ENCODE measurements at regions not wholly inside any gene's neighbourhood (a gene's known extent, or its start where the extent isn't known, plus 50 kb on each side); places are given as distances from the start of the nearest gene placed in this dataset.
A peak's percentile ranks its signal among the peaks of the same experiment; 100 is the strongest.

GRCh38 chr1:229097356-229097755, 173.6 kb upstream of the RAB4A start:
- Histone ChIP-seq H3K36me3 (no peaks in the 10 kb centered on the region), H3K9me3 (replicated peaks) (peaks cover 7% of the 10 kb centered on the region; the same call in 1 of the 2 replicates), H3K4me3 (no peak overlapping the region), H3K27ac (no peak overlapping the region), H3K4me1 (peaks cover 33% of the 10 kb centered on the region), H3K27me3 (no peaks in the 10 kb centered on the region)
- DNase-seq = no peak

DNA sequence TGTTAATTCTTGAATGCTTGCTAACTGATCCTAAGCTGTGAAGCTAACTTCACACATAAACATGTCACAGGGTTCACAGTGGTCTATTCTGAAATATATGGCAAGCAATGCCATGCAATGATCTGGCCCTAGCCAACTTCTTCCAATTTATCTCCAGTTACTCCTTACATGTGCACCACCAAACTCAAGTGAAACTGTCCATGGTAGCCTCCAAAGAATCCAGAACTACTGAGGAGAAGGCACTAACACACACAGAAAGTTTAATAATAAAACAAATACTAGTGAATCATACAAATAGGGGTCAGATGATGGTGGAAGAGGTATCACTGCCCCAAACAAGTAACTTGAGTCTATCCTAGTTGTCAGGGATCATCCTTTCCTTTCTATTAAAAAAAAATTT, 172.6 kb upstream of the RAB4A start:
- Histone ChIP-seq H3K27ac (no peak overlapping the region), H3K27me3 (no peaks in the 10 kb centered on the region), H3K4me3 (no peak overlapping the region), H3K9me3 (replicated peaks) (peaks cover 7% of the 10 kb centered on the region; the same call in 1 of the 2 replicates), H3K36me3 (no peaks in the 10 kb centered on the region), H3K4me1 (peaks cover 23% of the 10 kb centered on the region)
- no peak for DNase-seq

DNA sequence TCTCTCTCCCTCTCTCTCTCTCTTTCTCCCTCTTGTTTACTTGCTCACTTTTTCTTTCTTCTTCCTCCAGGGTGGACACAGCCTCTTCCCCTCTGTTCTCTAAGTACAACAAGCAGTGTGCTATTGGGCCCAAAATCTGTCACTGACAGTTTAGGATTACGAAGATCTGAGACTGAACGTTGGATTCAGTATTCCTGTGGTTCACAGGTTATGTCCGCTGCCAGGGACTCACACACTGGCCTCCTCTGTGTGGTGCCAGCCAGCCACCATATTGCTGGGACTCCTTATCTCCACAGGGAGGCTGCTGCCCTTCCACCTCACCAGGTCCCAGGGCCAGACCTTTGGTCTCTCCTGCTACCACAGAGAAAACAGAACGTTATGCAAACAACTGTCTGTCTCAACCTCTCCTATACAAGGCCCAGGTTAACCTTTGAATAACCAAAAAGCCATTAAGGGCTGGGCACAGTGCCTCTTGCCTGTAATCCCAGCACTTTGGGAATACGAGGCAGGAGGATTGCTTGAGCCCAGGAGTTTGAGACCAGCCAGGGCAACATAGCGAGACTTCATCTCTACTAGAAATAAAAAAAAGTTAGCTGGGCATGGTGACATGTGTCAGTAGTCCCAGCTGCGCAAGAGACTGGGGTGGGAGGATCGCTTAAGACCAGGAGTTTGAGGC, 171.9 kb upstream of the RAB4A start:
- no peak overlapping the region for H3K4me3 ChIP-seq
- H3K27me3 ChIP-seq = no peaks in the 10 kb centered on the region
- H3K36me3 ChIP-seq = no peaks in the 10 kb centered on the region
- no peak overlapping the region for H3K27ac ChIP-seq
- H3K4me1 ChIP-seq = peaks cover 16% of the 10 kb centered on the region
- no peak for DNase-seq
- H3K9me3 ChIP-seq (replicated peaks) = peaks cover 7% of the 10 kb centered on the region; the same call in 1 of the 2 replicates

- Histone ChIP-seq H3K4me3 (no peak overlapping the region), H3K9me3 (replicated peaks) (peaks cover 4% of the 10 kb centered on the region; the same call in 1 of the 2 replicates), H3K27me3 (no peaks in the 10 kb centered on the region), H3K27ac (no peak overlapping the region), H3K36me3 (no peaks in the 10 kb centered on the region), H3K4me1 (peaks cover 8% of the 10 kb centered on the region; the same call in 1 of the 2 replicates)
- DNase-seq = no peak
Measured at GRCh38 chr1:229101011-229101871, 169.7 kb upstream of the RAB4A start.

DNA sequence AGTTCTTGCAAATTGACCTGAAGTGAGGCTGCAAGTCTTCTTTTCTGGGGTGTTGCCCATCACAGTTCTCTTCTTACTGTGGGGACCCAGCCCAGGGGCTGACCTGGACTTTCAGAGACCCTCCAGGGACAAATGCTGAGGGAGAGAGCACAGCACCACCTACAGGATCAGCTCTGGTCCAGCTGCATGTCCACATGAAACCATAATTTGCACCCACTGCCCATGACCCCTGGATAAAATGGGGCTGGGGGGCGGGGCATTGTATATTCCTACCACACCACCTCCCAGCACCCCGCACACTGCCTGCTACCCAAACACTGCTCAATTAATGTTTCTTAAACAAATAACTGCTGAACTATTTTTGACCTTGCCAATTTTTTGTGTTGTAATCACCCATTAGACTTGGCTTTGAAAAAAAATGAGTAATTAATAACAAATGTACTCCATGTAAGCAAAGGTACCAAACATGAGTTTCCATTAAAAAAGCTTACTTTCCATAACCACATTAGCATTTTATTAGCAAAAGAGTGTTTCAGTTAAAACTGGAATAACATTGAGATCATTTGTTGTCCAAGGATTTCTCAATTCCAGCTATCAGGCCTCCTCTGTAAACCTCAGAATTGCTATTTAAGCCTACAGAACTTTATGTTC, 168.0 kb upstream of the RAB4A start:
- DNase-seq = no peak
- H3K9me3 ChIP-seq (replicated peaks) = no peaks in the 10 kb centered on the region
- H3K27ac ChIP-seq = no peak overlapping the region
- H3K4me1 ChIP-seq = peaks cover 19% of the 10 kb centered on the region
- no peak overlapping the region for H3K4me3 ChIP-seq
- H3K36me3 ChIP-seq = no peaks in the 10 kb centered on the region
- no peaks in the 10 kb centered on the region for H3K27me3 ChIP-seq

DNA sequence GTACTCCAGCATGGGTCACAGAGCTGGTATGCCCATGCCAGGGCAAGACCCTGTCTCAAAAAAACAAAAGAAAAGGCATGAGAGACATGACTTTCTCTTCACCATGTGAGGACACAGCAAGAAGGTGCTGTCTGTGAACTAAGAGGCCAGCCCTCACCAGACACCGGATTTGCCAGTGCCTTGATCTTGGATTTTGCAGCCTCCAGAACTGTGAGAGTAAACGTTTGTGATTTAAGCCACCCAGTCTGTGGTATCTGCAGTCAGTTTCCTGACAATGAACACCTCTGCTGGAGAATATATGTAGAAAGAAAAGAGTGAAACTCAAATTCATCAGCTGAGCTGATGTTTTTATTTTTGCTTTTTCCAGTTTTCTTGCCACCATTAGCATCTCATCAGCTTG, 166.3 kb upstream of the RAB4A start:
- no peaks in the 10 kb centered on the region for H3K9me3 ChIP-seq (replicated peaks)
- peaks cover 35% of the 10 kb centered on the region for H3K4me1 ChIP-seq
- H3K27ac ChIP-seq = no peak overlapping the region
- H3K27me3 ChIP-seq = no peaks in the 10 kb centered on the region
- no peak for DNase-seq
- H3K36me3 ChIP-seq = no peaks in the 10 kb centered on the region
- H3K4me3 ChIP-seq = no peak overlapping the region

- no peak for DNase-seq
- no peaks in the 10 kb centered on the region for H3K27me3 ChIP-seq
- H3K9me3 ChIP-seq (replicated peaks) = no peaks in the 10 kb centered on the region
- H3K4me1 ChIP-seq = peaks cover 40% of the 10 kb centered on the region
- no peaks in the 10 kb centered on the region for H3K36me3 ChIP-seq
- no peak overlapping the region for H3K4me3 ChIP-seq
- no peak overlapping the region for H3K27ac ChIP-seq
Measured at GRCh38 chr1:229105109-229105508, 165.8 kb upstream of the RAB4A start.

DNA sequence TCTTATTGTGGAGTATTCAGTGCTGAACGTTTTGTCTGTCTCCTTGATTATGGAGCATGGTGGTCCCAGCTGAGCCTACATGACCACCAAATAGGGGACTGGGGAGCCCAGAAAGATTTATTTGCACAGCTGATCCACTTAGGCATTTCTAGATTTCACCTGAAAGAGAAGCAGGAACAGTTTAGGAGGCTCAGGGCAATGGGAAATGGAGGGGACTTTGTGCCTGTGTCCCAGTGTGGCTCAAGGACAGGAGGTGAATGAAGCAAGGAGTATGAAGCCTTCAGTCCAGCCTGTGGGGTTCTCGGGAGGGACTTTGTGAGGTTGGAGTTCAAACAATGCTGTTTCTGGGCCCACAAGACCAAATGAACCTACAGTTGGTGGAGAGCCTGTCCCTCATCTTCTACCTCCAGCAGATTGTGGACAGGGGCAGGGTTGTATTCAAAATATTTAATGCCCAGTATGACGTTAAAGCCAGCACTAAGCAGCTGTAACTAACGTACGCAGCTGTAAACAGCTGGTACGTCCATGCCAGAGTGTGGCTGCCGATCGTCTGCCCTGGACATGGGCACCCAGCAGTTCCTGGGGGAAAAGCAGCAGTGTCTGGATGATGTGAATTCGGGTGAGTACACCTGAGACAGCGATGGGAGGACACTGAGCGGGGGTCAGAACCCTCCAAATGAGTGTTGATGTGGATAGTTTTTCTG, 164.9 kb upstream of the RAB4A start:
- H3K9me3 ChIP-seq (replicated peaks) = no peaks in the 10 kb centered on the region
- H3K36me3 ChIP-seq = no peaks in the 10 kb centered on the region
- 0 out of 2 replicates have a peak overlapping the region, but pooled peaks have one; percentile 4 for H3K27ac ChIP-seq
- no peak overlapping the region for H3K4me3 ChIP-seq
- H3K4me1 ChIP-seq = peaks cover 47% of the 10 kb centered on the region
- no peaks in the 10 kb centered on the region for H3K27me3 ChIP-seq
- DNase-seq = no peak

GRCh38 chr1:229106526-229107125, 164.3 kb upstream of the RAB4A start:
- Histone ChIP-seq H3K4me1 (peaks cover 49% of the 10 kb centered on the region), H3K9me3 (replicated peaks) (no peaks in the 10 kb centered on the region)

GRCh38 chr1:229107304-229107815, 163.6 kb upstream of the RAB4A start:
- no peak overlapping the region for H3K4me3 ChIP-seq
- DNase-seq = peak in 1 of 2 experiments; percentile 47
- peaks cover 56% of the 10 kb centered on the region for H3K4me1 ChIP-seq
- H3K9me3 ChIP-seq (replicated peaks) = no peaks in the 10 kb centered on the region
- H3K27ac ChIP-seq = peak overlapping the region; percentile 3; the same call in 1 of the 2 replicates
- H3K36me3 ChIP-seq = no peaks in the 10 kb centered on the region
- H3K27me3 ChIP-seq = no peaks in the 10 kb centered on the region

More at GRCh38 chr1:229106526-229107125, 164.3 kb upstream of the RAB4A start:
- H3K36me3 ChIP-seq = no peaks in the 10 kb centered on the region
- no peak for DNase-seq
- H3K4me3 ChIP-seq = no peak overlapping the region
- no peaks in the 10 kb centered on the region for H3K27me3 ChIP-seq
- no peak overlapping the region for H3K27ac ChIP-seq

GRCh38 chr1:229107972-229108371, 162.9 kb upstream of the RAB4A start:
- Histone ChIP-seq H3K27ac (no peak overlapping the region), H3K4me1 (peaks cover 56% of the 10 kb centered on the region), H3K36me3 (no peaks in the 10 kb centered on the region), H3K4me3 (no peak overlapping the region), H3K27me3 (no peaks in the 10 kb centered on the region), H3K9me3 (replicated peaks) (no peaks in the 10 kb centered on the region)
- no peak for DNase-seq

DNA sequence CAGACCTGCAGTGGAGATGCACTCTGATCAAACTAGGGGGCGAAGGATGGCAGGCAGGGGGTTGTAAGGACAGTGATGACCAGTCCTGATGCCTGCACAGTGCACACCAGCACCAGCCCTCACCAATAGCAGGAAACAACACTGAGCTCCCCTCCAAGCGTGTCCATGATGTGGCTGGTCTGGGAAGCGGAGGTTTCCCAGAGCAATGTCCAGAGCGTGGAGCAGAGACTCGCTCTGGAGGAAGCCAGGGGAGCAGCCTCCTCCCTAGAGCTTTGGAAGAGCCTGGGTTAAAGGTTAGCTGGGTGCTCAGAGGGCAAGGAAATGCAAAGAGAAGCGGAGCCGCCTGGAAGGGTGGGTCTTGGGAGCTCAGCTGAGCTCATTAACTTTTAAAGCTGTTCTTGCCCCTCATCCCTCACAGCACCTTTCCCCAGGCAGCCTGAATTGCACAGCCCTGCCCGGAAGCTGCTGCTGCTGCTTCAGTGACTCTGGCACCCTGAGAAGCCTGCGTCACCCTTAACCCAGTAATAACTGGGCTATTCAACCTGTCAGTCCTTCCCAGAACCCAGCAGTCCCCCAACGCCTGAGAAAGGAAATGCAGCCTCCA, 162.2 kb upstream of the RAB4A start:
- Histone ChIP-seq H3K9me3 (replicated peaks) (no peaks in the 10 kb centered on the region), H3K4me1 (peaks cover 57% of the 10 kb centered on the region), H3K27ac (peak overlapping the region; percentile 93), H3K4me3 (no peak overlapping the region), H3K27me3 (no peaks in the 10 kb centered on the region), H3K36me3 (no peaks in the 10 kb centered on the region)
- peak; percentile 30 to 54 for DNase-seq

DNA sequence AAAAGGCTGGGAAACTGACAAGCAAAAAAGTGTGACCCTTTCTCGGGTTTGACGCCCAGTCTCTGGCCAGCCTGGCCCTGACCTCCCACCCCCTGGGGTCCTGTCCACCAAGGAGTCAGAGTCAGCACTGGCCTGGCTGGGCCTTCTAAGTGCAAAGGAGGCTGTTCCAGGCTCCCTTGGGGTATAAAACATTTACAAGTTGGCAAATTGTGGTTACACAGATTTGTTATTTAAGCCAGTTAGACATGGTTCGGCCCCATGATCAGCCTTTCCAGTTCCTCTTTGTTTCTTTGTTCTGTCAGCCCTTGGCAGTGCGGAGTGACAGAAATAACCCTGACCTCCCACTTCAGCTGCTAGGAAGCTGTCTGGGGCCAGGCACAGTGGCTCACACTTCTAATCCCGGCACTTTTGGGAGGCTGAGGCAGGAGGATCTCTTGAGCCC, 161.6 kb upstream of the RAB4A start:
- peak; percentile 87 to 94 for DNase-seq
- no peaks in the 10 kb centered on the region for H3K27me3 ChIP-seq
- H3K4me1 ChIP-seq = peaks cover 64% of the 10 kb centered on the region
- H3K36me3 ChIP-seq = no peaks in the 10 kb centered on the region
- no peaks in the 10 kb centered on the region for H3K9me3 ChIP-seq (replicated peaks)
- peak overlapping the region; percentile 93 for H3K27ac ChIP-seq
- no peak overlapping the region for H3K4me3 ChIP-seq
